Activated T-cell treated with anti-CD3 and anti-CD28 coated beads for 48 hours (primary cell): ENCODE measurements at regions not wholly inside any gene's neighbourhood (a gene's known extent, or its start where the extent isn't known, plus 50 kb on each side); places are given as distances from the start of the nearest gene placed in this dataset.
"Not testable (repeated sequence)": the region's sequence is repeated elsewhere in the genome, so short reads cannot be mapped to it uniquely, and the experiment has no call there.

Source experiments
- DNase-seq: peaks from one replicate; pipeline ENCODE4 v3.0.0-alpha.2; 2020; ENCODE audit warnings: low read depth

GRCh38 chr11:15845261-15845660 is 511.1 kb downstream of the SOX6 start:
- DNase-seq: no peak

GRCh38 chr11:15848631-15849168 is 507.6 kb downstream of the SOX6 start:
- no peak for DNase-seq

GRCh38 chr11:15849257-15849656 is 507.1 kb downstream of the SOX6 start:
- no peak for DNase-seq

- not testable (repeated sequence) for DNase-seq
Observed at GRCh38 chr11:15850335-15850734, 506.0 kb downstream of the SOX6 start.

GRCh38 chr11:15851051-15851498 is 505.3 kb downstream of the SOX6 start:
- no peak for DNase-seq

- DNase-seq: no peak
Observed at GRCh38 chr11:15852179-15852578, 504.2 kb downstream of the SOX6 start.

- no peak for DNase-seq
Observed at GRCh38 chr11:15854245-15854644, 502.1 kb downstream of the SOX6 start.

GRCh38 chr11:15858881-15859280 is 497.5 kb downstream of the SOX6 start:
- DNase-seq: no peak

- DNase-seq: no peak
Observed at GRCh38 chr11:15859411-15859810, 496.9 kb downstream of the SOX6 start.

GRCh38 chr11:15861256-15861655 is 495.1 kb downstream of the SOX6 start:
- DNase-seq: no peak

GRCh38 chr11:15863411-15863810 is 492.9 kb downstream of the SOX6 start:
- no peak for DNase-seq

- no peak for DNase-seq
Observed at GRCh38 chr11:15864026-15864805, 492.1 kb downstream of the SOX6 start.

GRCh38 chr11:15865212-15865987 is 490.9 kb downstream of the SOX6 start:
- no peak for DNase-seq

GRCh38 chr11:15867871-15868270 is 488.5 kb downstream of the SOX6 start:
- DNase-seq: no peak

GRCh38 chr11:15870911-15871310 is 485.4 kb downstream of the SOX6 start:
- no peak for DNase-seq

GRCh38 chr11:15871904-15872626 is 484.3 kb downstream of the SOX6 start:
- DNase-seq: no peak

GRCh38 chr11:15873501-15873900 is 482.8 kb downstream of the SOX6 start:
- no peak for DNase-seq

- DNase-seq: no peak
Observed at GRCh38 chr11:15874704-15875103, 481.6 kb downstream of the SOX6 start.

- no peak for DNase-seq
Observed at GRCh38 chr11:15875393-15875792, 481.0 kb downstream of the SOX6 start.

GRCh38 chr11:15875943-15876342 is 480.4 kb downstream of the SOX6 start:
- no peak for DNase-seq

- DNase-seq: no peak
Observed at GRCh38 chr11:15878756-15879155, 477.6 kb downstream of the SOX6 start.

GRCh38 chr11:15880291-15880690 is 476.1 kb downstream of the SOX6 start:
- DNase-seq: no peak
